Calu3 (cell line): ENCODE measurements at regions not wholly inside any gene's neighbourhood (a gene's known extent, or its start where the extent isn't known, plus 50 kb on each side); places are given as distances from the start of the nearest gene placed in this dataset.

Experiments
- BruUV-seq: library from RNA; stranded (reverse); fragments of 400-500 nt; replicated peaks from 2 replicates; lab custom pipeline; 2021; lab: Mats Ljungman, UMichigan
- CTCF ChIA-PET: fragments of 300-600 bp; sonication (Branson Sonifier 250); formaldehyde crosslinking; loops from one replicate; lab custom pipeline; 2022; ENCODE audit warnings: antibody characterized with exemption; lab: Charles Lee
- DNase-seq: peaks from one replicate; pipeline ENCODE4 v3.0.0; 2022
- H3K27ac Mint-ChIP-seq: one replicate; pipeline ENCODE4 v1.8.0; 2022; ENCODE audit warnings: mixed read lengths; ENCODE audit not compliant: unreplicated experiment
- H3K27me3 Mint-ChIP-seq: one replicate; pipeline ENCODE4 v1.8.0; 2022; ENCODE audit warnings: mixed read lengths; ENCODE audit not compliant: unreplicated experiment
- H3K36me3 Mint-ChIP-seq: one replicate; pipeline ENCODE4 v1.8.0; 2022; ENCODE audit warnings: mild to moderate bottlenecking, moderate library complexity, mixed read lengths; ENCODE audit not compliant: insufficient read depth, unreplicated experiment
- H3K4me1 Mint-ChIP-seq: one replicate; pipeline ENCODE4 v1.8.0; 2022; ENCODE audit warnings: mild to moderate bottlenecking, low read depth, mixed read lengths; ENCODE audit not compliant: unreplicated experiment
- H3K4me3 Mint-ChIP-seq: one replicate; pipeline ENCODE4 v1.8.0; 2022; ENCODE audit warnings: mild to moderate bottlenecking, low read depth, moderate library complexity, mixed read lengths; ENCODE audit not compliant: unreplicated experiment
- H3K9me3 Mint-ChIP-seq: one replicate; pipeline ENCODE4 v1.8.0; 2022; ENCODE audit warnings: low read depth, mixed read lengths; ENCODE audit not compliant: unreplicated experiment
- intact Hi-C: fragments of 100-400 bp; cut with micrococcal nuclease; formaldehyde crosslinking; loops from one replicate; pipeline ENCODE4 v1.10.0; 2022; ENCODE audit not compliant: unreplicated experiment
- TF ChIP-seq, protein P1 (sequence below): fragments of 200-600 bp; IDR thresholded peaks from one replicate; pipeline ENCODE4 v1.8.0; 2022; ENCODE audit warnings: antibody characterized with exemption; ENCODE audit not compliant: unreplicated experiment

DNA sequence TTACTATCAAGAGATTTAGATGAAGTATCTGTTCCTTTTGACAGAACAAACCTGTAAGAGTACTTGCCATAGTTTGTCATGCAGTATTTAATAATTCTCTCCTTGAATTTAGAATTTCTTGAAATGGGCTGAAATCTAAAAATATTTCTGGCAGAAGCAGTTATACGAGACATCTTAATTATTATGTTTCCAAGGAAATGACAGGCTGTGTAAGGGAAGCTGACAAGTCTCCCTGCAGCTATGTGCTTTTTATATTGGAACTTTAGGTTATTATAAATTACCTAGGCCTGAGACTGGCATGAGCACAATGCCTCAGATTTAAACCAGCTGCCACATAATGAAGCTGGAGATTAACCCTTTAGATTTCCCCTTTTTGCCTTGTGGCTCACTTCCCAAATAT is 365.0 kb upstream of the EPHA6 start:
- no peak overlapping the region for H3K4me3 Mint-ChIP-seq
- H3K36me3 Mint-ChIP-seq = no peaks in the 10 kb centered on the region
- TF ChIP-seq, protein P1, sequence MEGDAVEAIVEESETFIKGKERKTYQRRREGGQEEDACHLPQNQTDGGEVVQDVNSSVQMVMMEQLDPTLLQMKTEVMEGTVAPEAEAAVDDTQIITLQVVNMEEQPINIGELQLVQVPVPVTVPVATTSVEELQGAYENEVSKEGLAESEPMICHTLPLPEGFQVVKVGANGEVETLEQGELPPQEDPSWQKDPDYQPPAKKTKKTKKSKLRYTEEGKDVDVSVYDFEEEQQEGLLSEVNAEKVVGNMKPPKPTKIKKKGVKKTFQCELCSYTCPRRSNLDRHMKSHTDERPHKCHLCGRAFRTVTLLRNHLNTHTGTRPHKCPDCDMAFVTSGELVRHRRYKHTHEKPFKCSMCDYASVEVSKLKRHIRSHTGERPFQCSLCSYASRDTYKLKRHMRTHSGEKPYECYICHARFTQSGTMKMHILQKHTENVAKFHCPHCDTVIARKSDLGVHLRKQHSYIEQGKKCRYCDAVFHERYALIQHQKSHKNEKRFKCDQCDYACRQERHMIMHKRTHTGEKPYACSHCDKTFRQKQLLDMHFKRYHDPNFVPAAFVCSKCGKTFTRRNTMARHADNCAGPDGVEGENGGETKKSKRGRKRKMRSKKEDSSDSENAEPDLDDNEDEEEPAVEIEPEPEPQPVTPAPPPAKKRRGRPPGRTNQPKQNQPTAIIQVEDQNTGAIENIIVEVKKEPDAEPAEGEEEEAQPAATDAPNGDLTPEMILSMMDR = no peak
- no peaks in the 10 kb centered on the region for H3K27me3 Mint-ChIP-seq
- H3K27ac Mint-ChIP-seq = no peak overlapping the region
- CTCF ChIA-PET = no interaction called here
- no peak for DNase-seq
- no TSS peak for BruUV-seq
- H3K9me3 Mint-ChIP-seq = no peaks in the 10 kb centered on the region
- H3K4me1 Mint-ChIP-seq = no peaks in the 10 kb centered on the region
- intact Hi-C loops = no loop called here

DNA sequence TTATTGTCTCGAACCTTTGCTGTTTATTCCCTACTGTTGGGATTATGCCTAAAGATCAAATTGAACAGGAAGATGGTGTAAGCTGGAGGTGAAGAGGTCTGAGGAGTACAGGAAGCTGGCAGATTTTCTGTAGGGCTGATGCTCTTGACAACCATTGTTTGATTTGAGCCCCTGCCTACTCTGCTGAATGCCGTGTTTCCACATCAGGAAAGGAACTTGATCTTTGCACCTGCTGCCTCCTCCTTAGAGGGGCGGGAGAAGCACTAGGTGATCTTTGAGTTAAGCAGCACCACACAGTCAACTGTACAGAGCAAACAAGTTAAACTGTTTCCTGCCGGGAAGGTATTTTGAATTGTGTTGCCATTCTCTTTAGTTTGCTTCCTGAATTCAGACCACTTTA is 364.6 kb upstream of the EPHA6 start:
- H3K27ac Mint-ChIP-seq = no peak overlapping the region
- H3K27me3 Mint-ChIP-seq = no peaks in the 10 kb centered on the region
- no peaks in the 10 kb centered on the region for H3K9me3 Mint-ChIP-seq
- H3K4me3 Mint-ChIP-seq = no peak overlapping the region
- TF ChIP-seq, protein P1 = no peak
- intact Hi-C loops = no loop called here
- DNase-seq = no peak
- no peaks in the 10 kb centered on the region for H3K36me3 Mint-ChIP-seq
- H3K4me1 Mint-ChIP-seq = no peaks in the 10 kb centered on the region
- CTCF ChIA-PET = no interaction called here
- no TSS peak for BruUV-seq

DNA sequence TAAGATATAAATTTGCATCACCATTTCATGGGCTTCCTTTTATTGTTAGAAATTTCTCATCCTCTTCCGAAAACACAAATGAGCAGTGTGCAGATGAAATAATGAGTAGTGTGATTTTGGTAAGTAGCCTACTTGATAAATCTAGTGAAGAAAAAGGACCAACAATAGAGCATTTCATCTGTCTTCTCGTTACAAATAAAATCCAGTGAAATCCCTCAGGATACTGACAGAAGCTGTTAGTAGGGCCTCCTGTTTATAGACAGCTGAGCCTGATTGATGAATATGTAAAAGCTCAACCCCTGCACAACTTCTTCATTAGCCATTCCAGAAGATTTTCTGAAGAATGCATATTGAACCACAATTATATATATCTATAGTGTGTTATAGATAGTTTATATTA is 363.7 kb upstream of the EPHA6 start:
- intact Hi-C loops = no loop called here
- H3K9me3 Mint-ChIP-seq = no peaks in the 10 kb centered on the region
- no peaks in the 10 kb centered on the region for H3K4me1 Mint-ChIP-seq
- H3K27ac Mint-ChIP-seq = no peak overlapping the region
- no peak overlapping the region for H3K4me3 Mint-ChIP-seq
- BruUV-seq = no TSS peak
- TF ChIP-seq, protein P1 = no peak
- CTCF ChIA-PET = no interaction called here
- DNase-seq = no peak
- no peaks in the 10 kb centered on the region for H3K36me3 Mint-ChIP-seq
- no peaks in the 10 kb centered on the region for H3K27me3 Mint-ChIP-seq

DNA sequence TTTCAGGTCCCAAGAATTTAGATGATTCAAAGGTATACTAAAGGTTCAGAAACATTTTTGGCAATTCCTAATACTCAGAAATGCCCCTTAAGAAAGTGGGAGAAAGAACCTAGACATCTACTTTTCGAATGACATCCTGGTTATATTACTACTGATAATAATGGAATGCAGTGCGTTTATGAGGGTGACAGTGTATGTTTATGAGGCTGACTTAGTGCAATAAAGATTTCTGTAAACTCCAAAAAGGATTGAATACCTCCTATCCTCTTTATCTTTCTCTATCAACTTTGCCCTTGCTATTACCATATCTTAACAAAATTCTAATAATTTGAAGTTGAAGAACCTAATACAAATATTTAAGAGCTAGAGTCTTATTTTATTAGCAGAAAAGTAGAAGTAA is 348.9 kb upstream of the EPHA6 start:
- Mint-ChIP-seq H3K4me1 (no peaks in the 10 kb centered on the region), H3K36me3 (no peaks in the 10 kb centered on the region), H3K27me3 (no peaks in the 10 kb centered on the region), H3K9me3 (no peaks in the 10 kb centered on the region), H3K27ac (no peak overlapping the region), H3K4me3 (no peak overlapping the region)
- DNase-seq = no peak
- no TSS peak for BruUV-seq
- CTCF ChIA-PET = no interaction called here
- intact Hi-C loops = no loop called here
- TF ChIP-seq, protein P1 = no peak
